GM23338 (cell line): ENCODE measurements at regions not wholly inside any gene's neighbourhood (a gene's known extent, or its start where the extent isn't known, plus 50 kb on each side); places are given as distances from the start of the nearest gene placed in this dataset.

ENCODE experiments used
- ATAC-seq: fragments of 200-7000 bp; cut with Tn5 transposase; 3 replicates; pipeline ENCODE4 v1.9.1; 2020
- DNase-seq: peaks from one replicate; pipeline ENCODE4 v3.0.0-alpha.2; 2015; ENCODE audit warnings: low spot score
- H2AFZ ChIP-seq: fragments of 200-600 bp; sonication (generic); 2 replicates; pipeline ENCODE4 v1.8.0; 2016; ENCODE audit warnings: antibody characterized with exemption, mild to moderate bottlenecking, moderate library complexity
- H3F3A ChIP-seq: fragments of 200-600 bp; sonication (generic); replicated peaks from 2 replicates; pipeline ENCODE4 v1.8.0; 2017; ENCODE audit warnings: antibody characterized with exemption, mixed run types, low read depth
- H3K27ac ChIP-seq: fragments of 200-600 bp; sonication (generic); 2 replicates; pipeline ENCODE4 v1.6.1; 2016; ENCODE audit warnings: low read depth
- H3K27me3 ChIP-seq: fragments of 200-600 bp; sonication (generic); 2 replicates; pipeline ENCODE4 v1.8.0; 2016; ENCODE audit warnings: mild to moderate bottlenecking, mixed run types, moderate library complexity; ENCODE audit not compliant: insufficient read depth
- H3K36me3 ChIP-seq: fragments of 200-600 bp; sonication (generic); 2 replicates; pipeline ENCODE4 v1.8.0; 2016; ENCODE audit warnings: mild to moderate bottlenecking; ENCODE audit not compliant: insufficient read depth
- H3K4me1 ChIP-seq: fragments of 200-600 bp; sonication (generic); 2 replicates; pipeline ENCODE4 v1.8.0; 2016; ENCODE audit warnings: mild to moderate bottlenecking, moderate library complexity; ENCODE audit not compliant: insufficient read depth
- H3K4me2 ChIP-seq: fragments of 200-600 bp; sonication (generic); 2 replicates; pipeline ENCODE4 v1.7.1; 2017; ENCODE audit warnings: mixed run types
- H3K4me3 ChIP-seq: fragments of 200-600 bp; sonication (generic); 2 replicates; pipeline ENCODE4 v1.6.1; 2016; ENCODE audit warnings: mixed run types
- H3K79me2 ChIP-seq: fragments of 200-600 bp; sonication (generic); replicated peaks from 2 replicates; pipeline ENCODE4 v1.8.0; 2017; ENCODE audit warnings: mild to moderate bottlenecking; ENCODE audit not compliant: insufficient read depth
- H3K9me2 ChIP-seq: fragments of 200-600 bp; sonication (generic); 2 replicates; pipeline ENCODE4 v1.8.0; 2017; ENCODE audit not compliant: insufficient read depth
- H4K20me1 ChIP-seq: fragments of 200-600 bp; sonication (generic); replicated peaks from 2 replicates; pipeline ENCODE4 v1.8.0; 2017; ENCODE audit warnings: mild to moderate bottlenecking; ENCODE audit not compliant: insufficient read depth
- H3K27ac Mint-ChIP-seq: 2 replicates; pipeline ENCODE4 v1.8.0; 2020; ENCODE audit warnings: inconsistent platforms, mild to moderate bottlenecking, moderate library complexity, mixed read lengths
- H3K27me3 Mint-ChIP-seq: 3 replicates; pipeline ENCODE4 v1.8.0; 2022; ENCODE audit warnings: low read depth, mild to moderate bottlenecking, moderate library complexity, mixed read lengths, inconsistent platforms; ENCODE audit not compliant: insufficient read depth, poor library complexity
- H3K36me3 Mint-ChIP-seq: 3 replicates; pipeline ENCODE4 v1.8.0; 2021; ENCODE audit warnings: low read depth, mild to moderate bottlenecking, inconsistent platforms, moderate library complexity, mixed read lengths
- H3K4me1 Mint-ChIP-seq: 3 replicates; pipeline ENCODE4 v1.8.0; 2020; ENCODE audit warnings: mild to moderate bottlenecking, inconsistent platforms, mixed read lengths
- H3K4me3 Mint-ChIP-seq: 3 replicates; pipeline ENCODE4 v1.8.0; 2021; ENCODE audit warnings: moderate library complexity, mild to moderate bottlenecking, inconsistent platforms, mixed read lengths
- H3K9me3 Mint-ChIP-seq: 3 replicates; pipeline ENCODE4 v1.8.0; 2020; ENCODE audit warnings: moderate library complexity, mild to moderate bottlenecking, inconsistent platforms, mixed read lengths
- EZH2 ChIP-seq: fragments of 200-600 bp; sonication (generic); IDR thresholded peaks from one replicate; pipeline ENCODE4 v1.8.0; 2017; ENCODE audit warnings: antibody characterized with exemption, mild to moderate bottlenecking, low read depth; ENCODE audit not compliant: unreplicated experiment
- EZH2phosphoT487 ChIP-seq: fragments of 200-600 bp; sonication (generic); IDR thresholded peaks from one replicate; pipeline ENCODE4 v1.8.1; 2018; ENCODE audit warnings: antibody characterized with exemption; ENCODE audit not compliant: unreplicated experiment
- NANOG ChIP-seq: IDR thresholded peaks from 2 replicates; pipeline ENCODE4 v1.6.1; 2016; ENCODE audit warnings: antibody characterized with exemption, borderline replicate concordance
- POLR2AphosphoS5 ChIP-seq: IDR thresholded peaks from 2 replicates; pipeline ENCODE4 v1.6.1; 2016; ENCODE audit warnings: antibody characterized with exemption, low read depth
- ZNF331 ChIP-seq: fragments of 250-450 bp; sonication (Bioruptor Pico); IDR thresholded peaks from 2 replicates; pipeline ENCODE4 v1.5.0; 2020; ENCODE audit warnings: low read depth, mild to moderate bottlenecking, moderate library complexity
- TF ChIP-seq, protein P1 (sequence below): fragments of 250-450 bp; sonication (Bioruptor Pico); IDR thresholded peaks from 2 replicates; pipeline ENCODE4 v1.5.0; 2020; ENCODE audit warnings: mild to moderate bottlenecking, moderate library complexity
- TF ChIP-seq, protein P2 (sequence below), 2 experiments: fragments of 200-600 bp in 1 of 2; sonication (generic) in 1 of 2; conservative IDR thresholded peaks; 2 replicates each; pipeline versions ENCODE4 v1.5.1 to v1.6.1; 2016 to 2017; ENCODE audit warnings: antibody characterized with exemption in 2 of 2, low read depth in 2 of 2, mild to moderate bottlenecking in 2 of 2, moderate library complexity in 1 of 2
- TF ChIP-seq, protein P3 (sequence below): IDR thresholded peaks from one replicate; pipeline ENCODE4 v1.6.1; 2018; ENCODE audit warnings: antibody characterized with exemption; ENCODE audit not compliant: unreplicated experiment

DNA sequence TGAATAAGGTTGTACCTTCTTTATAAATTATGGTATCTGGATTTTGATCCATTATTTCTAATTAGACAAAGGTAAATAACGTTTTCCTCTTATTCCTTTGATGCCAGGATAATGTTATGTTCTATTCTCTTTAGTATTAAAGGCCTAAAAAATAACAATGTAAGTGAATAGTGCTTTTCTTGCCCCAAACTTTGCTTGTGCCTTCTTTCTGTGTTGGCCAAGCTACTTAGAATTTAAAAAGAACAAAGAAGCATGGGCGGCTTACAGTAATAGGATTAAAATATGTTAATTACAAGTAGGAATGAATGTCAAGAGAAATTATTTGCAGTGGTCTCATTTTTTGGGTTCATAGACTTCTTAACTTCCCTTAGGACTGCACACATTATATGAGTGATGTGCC is 105.0 kb upstream of the FSIP2 start (continued):
- TF ChIP-seq, protein P1, sequence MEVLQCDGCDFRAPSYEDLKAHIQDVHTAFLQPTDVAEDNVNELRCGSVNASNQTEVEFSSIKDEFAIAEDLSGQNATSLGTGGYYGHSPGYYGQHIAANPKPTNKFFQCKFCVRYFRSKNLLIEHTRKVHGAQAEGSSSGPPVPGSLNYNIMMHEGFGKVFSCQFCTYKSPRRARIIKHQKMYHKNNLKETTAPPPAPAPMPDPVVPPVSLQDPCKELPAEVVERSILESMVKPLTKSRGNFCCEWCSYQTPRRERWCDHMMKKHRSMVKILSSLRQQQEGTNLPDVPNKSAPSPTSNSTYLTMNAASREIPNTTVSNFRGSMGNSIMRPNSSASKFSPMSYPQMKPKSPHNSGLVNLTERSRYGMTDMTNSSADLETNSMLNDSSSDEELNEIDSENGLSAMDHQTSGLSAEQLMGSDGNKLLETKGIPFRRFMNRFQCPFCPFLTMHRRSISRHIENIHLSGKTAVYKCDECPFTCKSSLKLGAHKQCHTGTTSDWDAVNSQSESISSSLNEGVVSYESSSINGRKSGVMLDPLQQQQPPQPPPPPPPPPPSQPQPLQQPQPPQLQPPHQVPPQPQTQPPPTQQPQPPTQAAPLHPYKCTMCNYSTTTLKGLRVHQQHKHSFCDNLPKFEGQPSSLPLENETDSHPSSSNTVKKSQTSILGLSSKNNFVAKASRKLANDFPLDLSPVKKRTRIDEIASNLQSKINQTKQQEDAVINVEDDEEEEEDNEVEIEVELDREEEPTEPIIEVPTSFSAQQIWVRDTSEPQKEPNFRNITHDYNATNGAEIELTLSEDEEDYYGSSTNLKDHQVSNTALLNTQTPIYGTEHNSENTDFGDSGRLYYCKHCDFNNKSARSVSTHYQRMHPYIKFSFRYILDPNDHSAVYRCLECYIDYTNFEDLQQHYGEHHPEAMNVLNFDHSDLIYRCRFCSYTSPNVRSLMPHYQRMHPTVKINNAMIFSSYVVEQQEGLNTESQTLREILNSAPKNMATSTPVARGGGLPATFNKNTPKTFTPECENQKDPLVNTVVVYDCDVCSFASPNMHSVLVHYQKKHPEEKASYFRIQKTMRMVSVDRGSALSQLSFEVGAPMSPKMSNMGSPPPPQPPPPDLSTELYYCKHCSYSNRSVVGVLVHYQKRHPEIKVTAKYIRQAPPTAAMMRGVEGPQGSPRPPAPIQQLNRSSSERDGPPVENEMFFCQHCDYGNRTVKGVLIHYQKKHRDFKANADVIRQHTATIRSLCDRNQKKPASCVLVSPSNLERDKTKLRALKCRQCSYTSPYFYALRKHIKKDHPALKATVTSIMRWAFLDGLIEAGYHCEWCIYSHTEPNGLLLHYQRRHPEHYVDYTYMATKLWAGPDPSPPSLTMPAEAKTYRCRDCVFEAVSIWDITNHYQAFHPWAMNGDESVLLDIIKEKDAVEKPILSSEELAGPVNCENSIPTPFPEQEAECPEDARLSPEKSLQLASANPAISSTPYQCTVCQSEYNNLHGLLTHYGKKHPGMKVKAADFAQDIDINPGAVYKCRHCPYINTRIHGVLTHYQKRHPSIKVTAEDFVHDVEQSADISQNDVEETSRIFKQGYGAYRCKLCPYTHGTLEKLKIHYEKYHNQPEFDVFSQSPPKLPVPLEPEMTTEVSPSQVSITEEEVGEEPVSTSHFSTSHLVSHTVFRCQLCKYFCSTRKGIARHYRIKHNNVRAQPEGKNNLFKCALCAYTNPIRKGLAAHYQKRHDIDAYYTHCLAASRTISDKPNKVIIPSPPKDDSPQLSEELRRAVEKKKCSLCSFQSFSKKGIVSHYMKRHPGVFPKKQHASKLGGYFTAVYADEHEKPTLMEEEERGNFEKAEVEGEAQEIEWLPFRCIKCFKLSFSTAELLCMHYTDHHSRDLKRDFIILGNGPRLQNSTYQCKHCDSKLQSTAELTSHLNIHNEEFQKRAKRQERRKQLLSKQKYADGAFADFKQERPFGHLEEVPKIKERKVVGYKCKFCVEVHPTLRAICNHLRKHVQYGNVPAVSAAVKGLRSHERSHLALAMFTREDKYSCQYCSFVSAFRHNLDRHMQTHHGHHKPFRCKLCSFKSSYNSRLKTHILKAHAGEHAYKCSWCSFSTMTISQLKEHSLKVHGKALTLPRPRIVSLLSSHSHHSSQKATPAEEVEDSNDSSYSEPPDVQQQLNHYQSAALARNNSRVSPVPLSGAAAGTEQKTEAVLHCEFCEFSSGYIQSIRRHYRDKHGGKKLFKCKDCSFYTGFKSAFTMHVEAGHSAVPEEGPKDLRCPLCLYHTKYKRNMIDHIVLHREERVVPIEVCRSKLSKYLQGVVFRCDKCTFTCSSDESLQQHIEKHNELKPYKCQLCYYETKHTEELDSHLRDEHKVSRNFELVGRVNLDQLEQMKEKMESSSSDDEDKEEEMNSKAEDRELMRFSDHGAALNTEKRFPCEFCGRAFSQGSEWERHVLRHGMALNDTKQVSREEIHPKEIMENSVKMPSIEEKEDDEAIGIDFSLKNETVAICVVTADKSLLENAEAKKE: no peak
- TF ChIP-seq ZNF331 (CRISPR knock-in tag) (no peak), NANOG (no peak), POLR2AphosphoS5 (no peak), EZH2phosphoT487 (no peak)

DNA sequence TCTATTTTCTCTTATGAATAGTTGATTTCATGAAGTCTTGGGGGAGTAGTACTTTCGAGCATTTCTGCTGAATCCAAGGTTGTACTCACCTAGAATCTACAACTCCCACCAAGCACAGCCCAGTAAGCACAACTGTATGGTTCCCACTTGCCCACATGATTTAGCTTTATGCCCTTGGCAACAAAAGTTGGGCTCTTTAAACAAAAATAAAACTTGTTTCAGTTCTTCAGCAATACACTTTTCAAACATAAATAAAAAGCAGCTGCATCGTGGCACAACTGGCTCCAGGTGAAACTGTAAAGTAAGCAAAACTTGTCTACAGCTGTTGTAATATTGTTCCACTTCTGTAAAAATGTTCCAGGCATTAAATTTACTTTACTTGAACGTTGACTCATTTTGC is 99.8 kb upstream of the FSIP2 start:
- ATAC-seq (no peak), DNase-seq (no peak)
- no peak overlapping the region for H2AFZ ChIP-seq
- Mint-ChIP-seq H3K27ac (no peak overlapping the region), H3K4me1 (peaks cover 10% of the 10 kb centered on the region; the same call in 2 of the 3 replicates), H3K4me3 (no peak overlapping the region), H3K36me3 (no peaks in the 10 kb centered on the region), H3K9me3 (no peaks in the 10 kb centered on the region), H3K27me3 (no peaks in the 10 kb centered on the region)
- H3K79me2 ChIP-seq: no peaks in the 10 kb centered on the region
- no peak overlapping the region for H3K4me3 ChIP-seq
- H3K9me2 ChIP-seq: no peaks in the 10 kb centered on the region
- H3K4me2 ChIP-seq: no peak overlapping the region
- H3K36me3 ChIP-seq: no peaks in the 10 kb centered on the region
- H3K4me1 ChIP-seq: peaks cover 8% of the 10 kb centered on the region; the same call in 1 of the 2 replicates
- no peaks in the 10 kb centered on the region for H3F3A ChIP-seq
- no peak overlapping the region for H3K27ac ChIP-seq
- H3K27me3 ChIP-seq: no peaks in the 10 kb centered on the region
- no peaks in the 10 kb centered on the region for H4K20me1 ChIP-seq
- TF ChIP-seq, protein P2, sequence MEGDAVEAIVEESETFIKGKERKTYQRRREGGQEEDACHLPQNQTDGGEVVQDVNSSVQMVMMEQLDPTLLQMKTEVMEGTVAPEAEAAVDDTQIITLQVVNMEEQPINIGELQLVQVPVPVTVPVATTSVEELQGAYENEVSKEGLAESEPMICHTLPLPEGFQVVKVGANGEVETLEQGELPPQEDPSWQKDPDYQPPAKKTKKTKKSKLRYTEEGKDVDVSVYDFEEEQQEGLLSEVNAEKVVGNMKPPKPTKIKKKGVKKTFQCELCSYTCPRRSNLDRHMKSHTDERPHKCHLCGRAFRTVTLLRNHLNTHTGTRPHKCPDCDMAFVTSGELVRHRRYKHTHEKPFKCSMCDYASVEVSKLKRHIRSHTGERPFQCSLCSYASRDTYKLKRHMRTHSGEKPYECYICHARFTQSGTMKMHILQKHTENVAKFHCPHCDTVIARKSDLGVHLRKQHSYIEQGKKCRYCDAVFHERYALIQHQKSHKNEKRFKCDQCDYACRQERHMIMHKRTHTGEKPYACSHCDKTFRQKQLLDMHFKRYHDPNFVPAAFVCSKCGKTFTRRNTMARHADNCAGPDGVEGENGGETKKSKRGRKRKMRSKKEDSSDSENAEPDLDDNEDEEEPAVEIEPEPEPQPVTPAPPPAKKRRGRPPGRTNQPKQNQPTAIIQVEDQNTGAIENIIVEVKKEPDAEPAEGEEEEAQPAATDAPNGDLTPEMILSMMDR (conservative IDR thresholded peaks at IDR 0.05; ENCODE audit: low read depth in 2 of 2): no peak
- TF ChIP-seq, protein P3, sequence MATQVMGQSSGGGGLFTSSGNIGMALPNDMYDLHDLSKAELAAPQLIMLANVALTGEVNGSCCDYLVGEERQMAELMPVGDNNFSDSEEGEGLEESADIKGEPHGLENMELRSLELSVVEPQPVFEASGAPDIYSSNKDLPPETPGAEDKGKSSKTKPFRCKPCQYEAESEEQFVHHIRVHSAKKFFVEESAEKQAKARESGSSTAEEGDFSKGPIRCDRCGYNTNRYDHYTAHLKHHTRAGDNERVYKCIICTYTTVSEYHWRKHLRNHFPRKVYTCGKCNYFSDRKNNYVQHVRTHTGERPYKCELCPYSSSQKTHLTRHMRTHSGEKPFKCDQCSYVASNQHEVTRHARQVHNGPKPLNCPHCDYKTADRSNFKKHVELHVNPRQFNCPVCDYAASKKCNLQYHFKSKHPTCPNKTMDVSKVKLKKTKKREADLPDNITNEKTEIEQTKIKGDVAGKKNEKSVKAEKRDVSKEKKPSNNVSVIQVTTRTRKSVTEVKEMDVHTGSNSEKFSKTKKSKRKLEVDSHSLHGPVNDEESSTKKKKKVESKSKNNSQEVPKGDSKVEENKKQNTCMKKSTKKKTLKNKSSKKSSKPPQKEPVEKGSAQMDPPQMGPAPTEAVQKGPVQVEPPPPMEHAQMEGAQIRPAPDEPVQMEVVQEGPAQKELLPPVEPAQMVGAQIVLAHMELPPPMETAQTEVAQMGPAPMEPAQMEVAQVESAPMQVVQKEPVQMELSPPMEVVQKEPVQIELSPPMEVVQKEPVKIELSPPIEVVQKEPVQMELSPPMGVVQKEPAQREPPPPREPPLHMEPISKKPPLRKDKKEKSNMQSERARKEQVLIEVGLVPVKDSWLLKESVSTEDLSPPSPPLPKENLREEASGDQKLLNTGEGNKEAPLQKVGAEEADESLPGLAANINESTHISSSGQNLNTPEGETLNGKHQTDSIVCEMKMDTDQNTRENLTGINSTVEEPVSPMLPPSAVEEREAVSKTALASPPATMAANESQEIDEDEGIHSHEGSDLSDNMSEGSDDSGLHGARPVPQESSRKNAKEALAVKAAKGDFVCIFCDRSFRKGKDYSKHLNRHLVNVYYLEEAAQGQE: no peak
- TF ChIP-seq EZH2: no peak
- no peak for TF ChIP-seq POLR2AphosphoS5
